ENCODE measurements at regions not wholly inside any gene's neighbourhood (a gene's known extent, or its start where the extent isn't known, plus 50 kb on each side); places are given as distances from the start of the nearest gene placed in this dataset.

- TF ChIP-seq EZH2 (IDR thresholded peaks at IDR 0.05) (no peak), POLR2AphosphoS5 (IDR thresholded peaks at IDR 0.05; ENCODE audit: borderline replicate concordance, low read depth, low read length) (no peak)
Measured at GRCh38 chr22:49606562-49607290, 220.9 kb downstream of the BRD1 start.
